ENCODE measurements at regions not wholly inside any gene's neighbourhood (a gene's known extent, or its start where the extent isn't known, plus 50 kb on each side); places are given as distances from the start of the nearest gene placed in this dataset.
A peak's percentile ranks its signal among the peaks of the same experiment; 100 is the strongest.

DNA sequence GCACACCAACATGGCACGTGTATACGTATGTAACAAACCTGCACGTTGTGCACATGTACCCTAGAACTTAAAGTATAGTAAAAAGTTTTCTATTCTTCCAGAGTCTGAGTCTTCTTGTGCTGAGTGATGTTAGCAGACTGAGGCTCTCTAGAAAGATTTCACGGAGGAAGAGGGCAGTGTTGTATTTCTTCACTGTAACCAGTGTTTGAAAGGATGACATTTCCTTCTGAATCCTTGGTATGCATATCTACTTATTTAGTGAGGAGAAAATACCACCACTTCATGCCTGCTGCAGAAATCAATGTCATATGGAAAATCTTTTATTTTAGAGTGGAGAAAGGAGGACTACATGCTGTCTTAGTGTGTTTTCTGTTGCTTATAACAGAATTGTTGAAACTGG is 357.1 kb downstream of the CCDC85A start:
- Histone ChIP-seq H3K9me3 (replicated peaks; ENCODE audit: control insufficient read depth, low read depth, low read length) (no peaks in the 10 kb centered on the region), H3K4me1 (ENCODE audit: control insufficient read depth, insufficient read depth, low read length) (no peaks in the 10 kb centered on the region), H3K4me3 (ENCODE audit: low read length) (no peak overlapping the region), H3K27ac (ENCODE audit: low read length) (no peak overlapping the region), H3K27me3 (ENCODE audit: control insufficient read depth, insufficient read depth, low read length) (no peaks in the 10 kb centered on the region), H3K36me3 (ENCODE audit: control insufficient read depth, insufficient read depth, low read length) (no peaks in the 10 kb centered on the region)
- no CpG with 5 or more reads among the region's 4 CpGs for WGBS (ENCODE audit: insufficient coverage)
- no peak for DNase-seq

DNA sequence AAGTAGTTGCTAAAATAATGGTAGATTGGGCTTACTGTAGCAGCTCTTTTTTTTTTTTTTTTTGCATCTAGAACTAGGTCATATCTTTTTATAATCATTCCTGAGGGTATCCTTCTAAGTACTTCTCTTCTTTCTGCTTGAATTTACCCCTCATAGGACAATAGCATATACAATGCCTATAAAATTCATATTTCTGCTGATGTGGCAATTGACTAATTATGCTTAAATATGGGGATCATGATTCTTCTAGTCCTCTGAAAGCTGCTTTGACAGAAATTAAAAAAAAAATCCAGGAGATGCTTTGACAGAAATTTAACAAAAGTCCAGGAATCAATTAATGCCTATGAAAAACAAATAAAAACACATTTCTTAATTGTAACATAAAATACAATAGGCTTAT is 358.4 kb downstream of the CCDC85A start:
- Histone ChIP-seq H3K4me3 (ENCODE audit: low read length) (no peak overlapping the region), H3K27me3 (ENCODE audit: control insufficient read depth, insufficient read depth, low read length) (no peaks in the 10 kb centered on the region), H3K4me1 (ENCODE audit: control insufficient read depth, insufficient read depth, low read length) (no peaks in the 10 kb centered on the region), H3K9me3 (replicated peaks; ENCODE audit: control insufficient read depth, low read depth, low read length) (no peaks in the 10 kb centered on the region), H3K27ac (ENCODE audit: low read length) (no peak overlapping the region), H3K36me3 (ENCODE audit: control insufficient read depth, insufficient read depth, low read length) (no peaks in the 10 kb centered on the region)
- DNase-seq, result no peak

DNA sequence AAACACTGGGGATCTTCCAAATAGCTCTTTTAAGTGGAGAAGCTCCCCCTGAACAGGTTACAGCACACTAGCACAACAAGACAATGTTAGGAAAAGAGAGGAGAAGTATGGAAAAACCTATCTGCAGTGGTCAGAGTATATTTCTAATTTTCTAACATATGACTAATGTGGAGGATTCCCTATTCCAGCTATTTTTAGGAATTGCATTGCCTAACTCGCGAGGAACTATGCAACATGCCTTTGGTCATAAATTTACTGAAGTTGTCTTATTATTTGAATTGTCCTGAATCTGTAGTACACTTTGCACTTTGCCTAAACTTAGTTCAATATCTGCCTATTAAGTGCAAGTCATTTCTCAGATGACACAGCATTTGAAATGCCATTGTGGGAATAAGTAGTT is 381.4 kb downstream of the CCDC85A start:
- DNase-seq, result no peak
- Histone ChIP-seq H3K27ac (ENCODE audit: low read length) (no peak overlapping the region), H3K36me3 (ENCODE audit: control insufficient read depth, insufficient read depth, low read length) (no peaks in the 10 kb centered on the region), H3K4me1 (ENCODE audit: control insufficient read depth, insufficient read depth, low read length) (no peaks in the 10 kb centered on the region), H3K27me3 (ENCODE audit: control insufficient read depth, insufficient read depth, low read length) (no peaks in the 10 kb centered on the region), H3K4me3 (ENCODE audit: low read length) (no peak overlapping the region), H3K9me3 (replicated peaks; ENCODE audit: control insufficient read depth, low read depth, low read length) (no peaks in the 10 kb centered on the region)
- no CpG with 5 or more reads among the region's 2 CpGs for WGBS (ENCODE audit: insufficient coverage)

DNA sequence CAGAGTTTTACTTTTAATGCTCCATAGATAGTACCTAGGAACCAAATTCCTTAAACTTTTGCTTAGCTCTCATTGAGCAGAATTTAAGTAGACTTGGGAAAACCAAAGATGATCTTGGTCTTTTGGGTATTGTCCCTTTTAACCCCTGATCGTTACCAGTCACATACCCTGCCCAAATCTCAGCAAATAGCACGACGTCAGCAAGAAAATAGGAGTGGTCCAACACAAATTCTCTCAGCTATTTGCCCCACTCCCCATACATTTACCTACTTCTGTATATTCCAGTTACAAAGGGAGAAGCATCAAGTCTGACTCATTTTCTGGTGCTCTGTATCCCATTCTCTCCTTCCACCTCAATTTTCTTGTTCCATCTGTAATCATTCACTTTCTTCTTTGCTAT is 387.3 kb downstream of the CCDC85A start:
- Histone ChIP-seq H3K27me3 (ENCODE audit: control insufficient read depth, insufficient read depth, low read length) (no peaks in the 10 kb centered on the region), H3K36me3 (ENCODE audit: control insufficient read depth, insufficient read depth, low read length) (no peaks in the 10 kb centered on the region), H3K27ac (ENCODE audit: low read length) (no peak overlapping the region), H3K9me3 (replicated peaks; ENCODE audit: control insufficient read depth, low read depth, low read length) (peaks cover 4% of the 10 kb centered on the region), H3K4me3 (ENCODE audit: low read length) (no peak overlapping the region), H3K4me1 (ENCODE audit: control insufficient read depth, insufficient read depth, low read length) (no peaks in the 10 kb centered on the region)
- WGBS (ENCODE audit: insufficient coverage), result 84% methylated on average over 3 of the region's 3 CpGs
- DNase-seq, result no peak

DNA sequence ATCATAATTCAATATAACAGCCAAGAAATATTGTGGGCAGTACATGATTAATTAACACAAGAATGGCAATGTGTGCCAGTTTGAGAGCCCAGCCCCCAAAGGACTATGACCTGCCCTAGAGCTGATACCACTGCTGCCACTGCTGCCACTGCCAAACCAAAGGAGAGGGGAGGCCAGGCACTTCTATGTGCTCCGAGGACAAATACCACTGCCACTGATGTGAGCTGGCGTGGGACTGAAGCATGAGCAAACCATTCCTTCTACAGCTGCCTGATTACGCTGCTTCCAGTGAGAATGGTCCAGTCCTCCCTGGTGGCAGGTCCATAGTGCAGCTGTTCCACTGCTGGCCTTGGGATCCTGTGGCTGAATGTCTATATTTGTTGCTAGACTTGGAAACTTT is 392.2 kb downstream of the CCDC85A start:
- H3K4me3 ChIP-seq (ENCODE audit: low read length), result no peak overlapping the region
- no peaks in the 10 kb centered on the region for H3K27me3 ChIP-seq (ENCODE audit: control insufficient read depth, insufficient read depth, low read length)
- H3K27ac ChIP-seq (ENCODE audit: low read length), result no peak overlapping the region
- H3K4me1 ChIP-seq (ENCODE audit: control insufficient read depth, insufficient read depth, low read length), result no peaks in the 10 kb centered on the region
- H3K36me3 ChIP-seq (ENCODE audit: control insufficient read depth, insufficient read depth, low read length), result no peaks in the 10 kb centered on the region
- DNase-seq, result no peak
- H3K9me3 ChIP-seq (replicated peaks; ENCODE audit: control insufficient read depth, low read depth, low read length), result peaks cover 9% of the 10 kb centered on the region
- 60% methylated on average over 3 of the region's 3 CpGs for WGBS (ENCODE audit: insufficient coverage)

DNA sequence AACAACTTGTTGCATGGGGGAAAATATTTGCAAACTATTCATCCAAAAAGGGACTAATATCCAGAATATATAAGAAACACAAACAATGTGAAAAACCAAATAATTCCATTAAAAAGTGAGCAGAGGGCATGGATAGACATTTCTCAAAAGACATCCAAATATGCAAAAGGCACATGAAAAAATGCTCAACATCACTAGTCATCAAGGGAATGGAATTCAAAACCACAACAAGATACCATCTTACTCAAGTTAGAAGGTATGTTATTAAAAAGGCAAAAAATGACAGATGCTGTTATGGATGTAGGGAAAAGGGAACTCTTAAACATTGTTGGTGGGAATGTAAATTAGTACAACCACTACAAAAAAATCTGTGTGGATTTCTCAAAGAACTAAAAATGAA is 396.5 kb downstream of the CCDC85A start:
- no peak for DNase-seq
- no peaks in the 10 kb centered on the region for H3K36me3 ChIP-seq (ENCODE audit: control insufficient read depth, insufficient read depth, low read length)

DNA sequence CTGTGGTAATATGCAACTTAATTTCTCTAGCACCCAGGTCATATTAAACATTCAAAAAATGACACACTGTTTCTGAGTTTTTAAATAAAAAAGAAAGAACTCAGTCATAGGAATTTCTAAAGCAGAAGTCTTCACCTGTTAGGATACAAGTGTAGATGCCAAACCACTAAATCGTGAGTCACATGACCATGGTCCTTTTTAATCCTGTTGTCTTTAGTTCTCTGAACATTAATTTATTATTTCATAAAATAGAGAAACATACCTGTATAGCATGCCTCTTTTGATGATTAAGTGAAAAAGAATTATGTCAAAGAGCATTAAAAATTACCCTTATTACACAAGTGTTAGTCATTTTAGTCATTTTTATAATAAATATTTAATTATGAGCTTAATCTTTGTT is 398.8 kb downstream of the CCDC85A start:
- H3K36me3 ChIP-seq (ENCODE audit: control insufficient read depth, insufficient read depth, low read length), result no peaks in the 10 kb centered on the region
- H3K27ac ChIP-seq (ENCODE audit: low read length), result no peak overlapping the region
- no peaks in the 10 kb centered on the region for H3K9me3 ChIP-seq (replicated peaks; ENCODE audit: control insufficient read depth, low read depth, low read length)
- no peaks in the 10 kb centered on the region for H3K27me3 ChIP-seq (ENCODE audit: control insufficient read depth, insufficient read depth, low read length)
- H3K4me1 ChIP-seq (ENCODE audit: control insufficient read depth, insufficient read depth, low read length), result no peaks in the 10 kb centered on the region
- no peak overlapping the region for H3K4me3 ChIP-seq (ENCODE audit: low read length)
- no CpG with 5 or more reads among the region's 1 CpG for WGBS (ENCODE audit: insufficient coverage)
- DNase-seq, result no peak

More for the DNA sequence above, 396.5 kb downstream of the CCDC85A start:
- H3K9me3 ChIP-seq (replicated peaks; ENCODE audit: control insufficient read depth, low read depth, low read length), result peaks cover 9% of the 10 kb centered on the region
- H3K27me3 ChIP-seq (ENCODE audit: control insufficient read depth, insufficient read depth, low read length), result no peaks in the 10 kb centered on the region
- H3K4me1 ChIP-seq (ENCODE audit: control insufficient read depth, insufficient read depth, low read length), result no peaks in the 10 kb centered on the region
- H3K4me3 ChIP-seq (ENCODE audit: low read length), result no peak overlapping the region
- H3K27ac ChIP-seq (ENCODE audit: low read length), result no peak overlapping the region

DNA sequence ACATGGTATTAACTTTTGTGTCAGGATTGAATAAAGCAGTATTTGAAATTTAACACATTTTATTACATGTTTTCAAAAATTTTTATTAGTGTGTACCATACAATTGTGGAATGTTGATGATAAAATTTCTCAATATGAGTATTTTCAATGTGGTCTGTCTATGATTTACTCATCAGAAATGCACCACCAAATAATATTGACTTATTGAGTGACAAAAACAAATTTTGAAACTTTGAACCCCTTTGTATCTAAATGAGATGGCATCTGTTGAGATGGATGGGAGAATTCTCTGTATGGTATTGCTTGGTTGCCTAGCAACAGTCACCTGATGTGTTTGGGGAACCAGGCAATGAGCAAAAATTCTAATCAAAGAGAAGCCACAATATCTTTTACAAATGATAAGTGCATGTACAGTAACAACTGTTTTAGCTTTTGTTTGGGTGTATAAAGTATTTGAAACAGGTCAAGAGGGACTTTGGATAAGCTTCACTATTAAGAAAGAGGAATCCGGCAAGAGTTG is 400.1 kb downstream of the CCDC85A start:
- Histone ChIP-seq H3K9me3 (replicated peaks; ENCODE audit: control insufficient read depth, low read depth, low read length) (no peaks in the 10 kb centered on the region), H3K36me3 (ENCODE audit: control insufficient read depth, insufficient read depth, low read length) (no peaks in the 10 kb centered on the region), H3K4me1 (ENCODE audit: control insufficient read depth, insufficient read depth, low read length) (no peaks in the 10 kb centered on the region), H3K4me3 (ENCODE audit: low read length) (no peak overlapping the region), H3K27me3 (ENCODE audit: control insufficient read depth, insufficient read depth, low read length) (no peaks in the 10 kb centered on the region), H3K27ac (ENCODE audit: low read length) (no peak overlapping the region)
- 86% methylated on average over 1 of the region's 1 CpG for WGBS (ENCODE audit: insufficient coverage)
- no peak for DNase-seq

DNA sequence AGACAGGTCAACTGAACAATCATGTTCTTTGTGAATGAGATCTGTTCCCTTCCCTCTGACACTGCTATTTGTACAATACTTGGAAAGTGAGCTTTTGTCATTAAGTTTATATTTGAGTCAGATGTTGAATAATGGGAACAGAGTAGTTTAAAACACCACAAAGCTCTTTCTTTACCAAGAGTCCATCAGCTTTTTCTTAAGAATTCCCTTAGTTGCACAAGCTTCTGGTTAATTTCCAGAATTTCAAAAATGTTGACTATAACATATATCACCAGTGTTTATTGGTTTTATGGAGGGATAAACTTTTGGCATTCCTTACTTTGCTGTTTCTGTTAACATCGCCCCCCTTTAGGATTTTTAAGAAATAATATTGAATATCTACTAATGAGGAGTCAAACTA is 403.7 kb downstream of the CCDC85A start:
- no CpG with 5 or more reads among the region's 1 CpG for WGBS (ENCODE audit: insufficient coverage)
- no peak overlapping the region for H3K4me3 ChIP-seq (ENCODE audit: low read length)
- H3K27me3 ChIP-seq (ENCODE audit: control insufficient read depth, insufficient read depth, low read length), result no peaks in the 10 kb centered on the region
- H3K36me3 ChIP-seq (ENCODE audit: control insufficient read depth, insufficient read depth, low read length), result no peaks in the 10 kb centered on the region
- DNase-seq, result peak; percentile 2
- no peaks in the 10 kb centered on the region for H3K4me1 ChIP-seq (ENCODE audit: control insufficient read depth, insufficient read depth, low read length)
- no peaks in the 10 kb centered on the region for H3K9me3 ChIP-seq (replicated peaks; ENCODE audit: control insufficient read depth, low read depth, low read length)
- H3K27ac ChIP-seq (ENCODE audit: low read length), result no peak overlapping the region

DNA sequence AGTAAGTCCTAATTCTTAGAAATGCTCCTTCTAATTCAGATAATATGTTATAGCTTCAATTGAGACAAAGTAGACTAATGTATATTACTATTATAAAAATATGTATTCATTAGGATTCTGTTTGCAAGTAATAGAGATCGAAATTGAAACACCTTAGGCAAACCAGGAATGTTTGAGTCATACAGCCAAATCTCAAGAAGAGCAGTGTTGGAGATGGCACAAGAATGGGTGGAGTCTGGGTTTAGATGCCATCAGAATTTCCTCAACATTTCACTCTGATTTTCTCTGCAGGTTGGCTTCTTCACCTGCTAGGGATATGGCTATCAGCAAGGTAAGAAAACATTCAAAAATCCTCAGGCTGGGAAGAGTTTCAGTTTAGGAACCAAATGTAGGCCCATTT is 405.4 kb downstream of the CCDC85A start:
- H3K27me3 ChIP-seq (ENCODE audit: control insufficient read depth, insufficient read depth, low read length), result no peaks in the 10 kb centered on the region
- H3K9me3 ChIP-seq (replicated peaks; ENCODE audit: control insufficient read depth, low read depth, low read length), result no peaks in the 10 kb centered on the region
- no peak overlapping the region for H3K27ac ChIP-seq (ENCODE audit: low read length)
- DNase-seq, result no peak
- WGBS (ENCODE audit: insufficient coverage), result no CpG with 5 or more reads among the region's 1 CpG
- H3K4me3 ChIP-seq (ENCODE audit: low read length), result no peak overlapping the region
- no peaks in the 10 kb centered on the region for H3K4me1 ChIP-seq (ENCODE audit: control insufficient read depth, insufficient read depth, low read length)
- H3K36me3 ChIP-seq (ENCODE audit: control insufficient read depth, insufficient read depth, low read length), result no peaks in the 10 kb centered on the region

DNA sequence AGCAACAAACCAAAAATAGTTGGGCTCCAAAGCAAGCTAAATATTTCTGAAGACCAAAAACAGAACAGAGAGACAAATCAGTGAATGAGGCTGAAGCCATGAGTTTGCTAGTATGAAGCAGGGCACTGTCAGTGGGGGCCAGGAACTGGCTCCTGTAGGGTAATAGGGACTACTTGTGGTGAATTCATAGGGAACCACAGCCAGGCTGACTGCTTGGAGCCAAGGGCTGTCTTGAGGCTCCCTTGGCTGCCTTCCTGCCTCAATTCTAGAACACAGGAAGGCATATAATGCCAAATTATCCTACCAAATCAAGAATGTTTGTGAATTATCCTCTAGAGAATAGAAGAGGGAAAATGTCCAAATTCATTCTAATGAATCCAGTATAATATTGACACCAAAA is 406.0 kb downstream of the CCDC85A start:
- Histone ChIP-seq H3K27me3 (ENCODE audit: control insufficient read depth, insufficient read depth, low read length) (no peaks in the 10 kb centered on the region), H3K27ac (ENCODE audit: low read length) (no peak overlapping the region), H3K36me3 (ENCODE audit: control insufficient read depth, insufficient read depth, low read length) (no peaks in the 10 kb centered on the region), H3K4me1 (ENCODE audit: control insufficient read depth, insufficient read depth, low read length) (no peaks in the 10 kb centered on the region), H3K4me3 (ENCODE audit: low read length) (no peak overlapping the region), H3K9me3 (replicated peaks; ENCODE audit: control insufficient read depth, low read depth, low read length) (peaks cover 2% of the 10 kb centered on the region)
- DNase-seq, result peak; percentile 30

Data from muscle of leg (tissue), 3 donors.